Pancreas (tissue), 10 donors: ENCODE measurements at regions not wholly inside any gene's neighbourhood (a gene's known extent, or its start where the extent isn't known, plus 50 kb on each side); places are given as distances from the start of the nearest gene placed in this dataset.
"Not testable (repeated sequence)": the region's sequence is repeated elsewhere in the genome, so short reads cannot be mapped to it uniquely, and the experiment has no call there.

ENCODE experiments used
- ATAC-seq, 4 donors: fragments of 200-7000 bp; cut with Tn5 transposase; one replicate each; pipeline versions ENCODE4 v1.8.0 to v1.9.1; 2020; ENCODE audit warnings: mild to moderate bottlenecking in 4 of 4, moderate library complexity in 4 of 4
- DNase-seq, 6 donors: peaks; one replicate each; pipeline ENCODE4 v3.0.0-alpha.2; 2020
- FAIRE-seq: peaks from 2 replicates; lab custom pipeline; 2012; peaks lifted over from hg19 to GRCh38; lab: Jason Lieb, UNC
- H3K27ac ChIP-seq, 4 donors: fragments of 200-600 bp; sonication (generic); 1 replicate in 3 of 4; 2 replicates in 1 of 4; pipeline versions ENCODE4 v1.5.0 to v1.8.0; 2020
- H3K27me3 ChIP-seq, 4 donors: fragments of 200-600 bp; one replicate each; pipeline ENCODE4 v1.8.0; 2021
- H3K36me3 ChIP-seq, 3 donors: fragments of 200-600 bp; sonication (generic) in 1 of 3; one replicate each; pipeline versions ENCODE4 v1.5.0 to v1.8.0; 2020 to 2021
- H3K4me1 ChIP-seq, 3 donors: fragments of 200-600 bp; one replicate each; pipeline ENCODE4 v1.8.0; 2021
- H3K4me3 ChIP-seq, 4 donors: fragments of 200-600 bp; sonication (generic) in 2 of 4; one replicate each; pipeline versions ENCODE4 v1.5.0 to v1.8.0; 2020 to 2021
- H3K9me3 ChIP-seq, 4 donors: fragments of 200-600 bp; one replicate each; pipeline ENCODE4 v1.8.0; 2021
- CTCF ChIP-seq, 4 donors: fragments of 200-600 bp; sonication (generic) in 3 of 4; IDR thresholded peaks; one replicate each; pipeline versions ENCODE4 v1.5.0 to v1.8.0; 2021; ENCODE audit warnings: antibody characterized with exemption in 4 of 4
- WGBS, 2 donors: extraction: QIAGEN DNeasy Blood & Tissue Kit; methylation state at CpG; one replicate each; pipeline ENCODE4 v1.1.7; 2013; 5-methylcytosine and 5-hydroxymethylcytosine counted together
- intact Hi-C, 3 donors: fragments of 100-400 bp; cut with DNase I; formaldehyde crosslinking; loops; one replicate each; pipeline versions ENCODE4 v1.11.1 to v1.14.2; 2022
- donor health status: healthy with polysubstance abuse.
- donor health status: DM: no; HTN: no; CAD: no; lungs with moderate emphysema.
- donor health status: DM: no; HTN: no; CAD: no.
- donor health status: control.
- donor health status: control.
- donor health status: Bipolar disorder and iron deficiency.
- donor health status: DM: yes; HTN: yes; CAD: no.
- donor health status: DM: no; HTN: no; CAD: no.
- donor health status: DM: no; HTN: no; CAD: no.
- donor health status: DM: yes; HTN: yes; CAD: no.

DNA sequence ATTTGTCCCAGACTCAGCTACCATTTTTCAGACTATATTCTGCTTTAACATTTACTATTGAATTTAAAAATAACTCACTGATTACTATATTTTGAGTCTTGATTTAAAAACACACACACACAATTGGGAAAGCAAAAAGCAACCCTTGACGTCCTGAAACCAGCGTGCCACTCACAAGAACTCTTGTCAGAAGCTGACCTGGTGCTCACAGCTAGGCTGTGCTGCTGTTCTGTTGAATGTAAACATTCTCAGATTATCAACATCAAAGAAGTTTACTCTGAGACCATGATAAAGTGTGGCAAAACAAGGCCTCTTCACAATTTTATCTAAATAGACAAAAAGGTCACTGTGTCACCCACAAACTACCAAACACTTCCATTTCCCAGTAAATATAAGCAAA lies 62.6 kb upstream of the CACNA2D1 start:
- DNase-seq (no peak), ATAC-seq (no peak), FAIRE-seq (no peak)
- Histone ChIP-seq H3K27ac (no peak overlapping the region), H3K27me3 (no peaks in the 10 kb centered on the region), H3K4me3 (no peak overlapping the region), H3K4me1 (no peaks in the 10 kb centered on the region), H3K36me3 (no peaks in the 10 kb centered on the region), H3K9me3 (no peaks in the 10 kb centered on the region)
- intact Hi-C loops: no loop called here
- TF ChIP-seq CTCF (IDR thresholded peaks at IDR 0.05): no peak
- 29 to 38% methylated on average over 2 of the region's 2 CpGs for WGBS, 2 donors

- Histone ChIP-seq H3K4me1 (no peaks in the 10 kb centered on the region), H3K4me3 (no peak overlapping the region), H3K9me3 (no peaks in the 10 kb centered on the region), H3K27ac (no peak overlapping the region), H3K36me3 (no peaks in the 10 kb centered on the region), H3K27me3 (no peaks in the 10 kb centered on the region)
- no peak for ATAC-seq
- intact Hi-C loops: no loop called here
- FAIRE-seq: no peak
- WGBS, 2 donors: 70 to 73% methylated on average over 4 of the region's 4 CpGs
- no peak for TF ChIP-seq CTCF (IDR thresholded peaks at IDR 0.05)
- no peak for DNase-seq
Observed at GRCh38 chr7:82501346-82501745, 57.8 kb upstream of the CACNA2D1 start.

- H3K4me3 ChIP-seq, ATAC-seq, H3K27ac ChIP-seq, H3K27me3 ChIP-seq, FAIRE-seq, H3K9me3 ChIP-seq, intact Hi-C loops, H3K4me1 ChIP-seq, H3K36me3 ChIP-seq: not testable (repeated sequence)
- 92 to 95% methylated on average over 19 to 21 of the region's 21 CpGs for WGBS, 2 donors
- peak in 1 of 6 donors; percentile 47 for DNase-seq
Observed at GRCh38 chr7:82499546-82499945, 56.0 kb upstream of the CACNA2D1 start.

DNA sequence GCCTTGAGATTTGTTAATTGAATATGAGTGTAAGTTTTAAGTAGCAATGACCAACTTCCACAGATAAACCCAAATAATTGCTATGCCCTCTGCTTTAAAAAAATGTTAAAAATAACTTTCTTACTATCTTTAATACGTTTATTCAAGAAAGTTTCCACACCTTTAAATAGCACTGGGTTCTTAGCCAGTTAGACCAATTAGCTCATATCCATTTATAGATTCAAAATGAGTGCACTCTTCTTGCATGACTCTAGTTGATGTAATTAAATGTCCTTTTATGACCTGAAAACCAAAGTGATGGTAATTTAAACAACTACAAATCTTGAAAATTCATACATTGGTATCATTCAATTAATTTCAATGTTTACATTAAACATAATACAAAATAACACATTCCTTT lies 50.8 kb upstream of the CACNA2D1 start:
- Histone ChIP-seq H3K4me1 (no peaks in the 10 kb centered on the region), H3K9me3 (no peaks in the 10 kb centered on the region), H3K27me3 (no peaks in the 10 kb centered on the region), H3K4me3 (no peak overlapping the region), H3K27ac (no peak overlapping the region), H3K36me3 (no peaks in the 10 kb centered on the region)
- DNase-seq (no peak), FAIRE-seq (no peak), ATAC-seq (no peak)
- intact Hi-C loops: no loop called here
- 17 to 24% methylated on average over 1 of the region's 1 CpG for WGBS, 2 donors
- TF ChIP-seq CTCF (IDR thresholded peaks at IDR 0.05): no peak
